Mesendoderm (in vitro differentiated cells): ENCODE measurements at regions not wholly inside any gene's neighbourhood (a gene's known extent, or its start where the extent isn't known, plus 50 kb on each side); places are given as distances from the start of the nearest gene placed in this dataset.

ENCODE experiments used
- DNase-seq: peaks from one replicate; pipeline ENCODE4 v3.0.0; 2013
- H2AK5ac ChIP-seq: 2 replicates; pipeline ENCODE4 v1.6.1; 2013; ENCODE audit warnings: low read length, inconsistent platforms
- H2BK120ac ChIP-seq: 2 replicates; pipeline ENCODE4 v1.6.1; 2013; ENCODE audit warnings: low read depth, mild to moderate bottlenecking, low read length, moderate library complexity, mixed read lengths
- H2BK15ac ChIP-seq: replicated peaks from 2 replicates; pipeline ENCODE4 v1.6.1; 2013; ENCODE audit warnings: low read depth, mild to moderate bottlenecking, moderate library complexity
- H2BK5ac ChIP-seq: 2 replicates; pipeline ENCODE4 v1.6.1; 2013; ENCODE audit warnings: low read length, inconsistent platforms
- H3K18ac ChIP-seq: 2 replicates; pipeline ENCODE4 v1.6.1; 2013; ENCODE audit warnings: mild to moderate bottlenecking, low read length, mixed read lengths
- H3K23ac ChIP-seq: one replicate; pipeline ENCODE4 v1.6.1; 2013; ENCODE audit warnings: low read length
- H3K27ac ChIP-seq: 2 replicates; pipeline ENCODE4 v1.5.1; 2013; ENCODE audit warnings: low read depth, mild to moderate bottlenecking, inconsistent platforms, low read length, moderate library complexity
- H3K27me3 ChIP-seq: 2 replicates; pipeline ENCODE4 v1.6.1; 2013; ENCODE audit warnings: low read length, control low read depth, mild to moderate bottlenecking, inconsistent platforms; ENCODE audit not compliant: insufficient read depth, poor library complexity
- H3K36me3 ChIP-seq: 2 replicates; pipeline ENCODE4 v1.6.1; 2013; ENCODE audit warnings: low read length, inconsistent platforms; ENCODE audit not compliant: control insufficient read depth, insufficient read depth
- H3K4ac ChIP-seq: one replicate; pipeline ENCODE4 v1.6.1; 2013; ENCODE audit warnings: low read depth, mild to moderate bottlenecking, low read length, moderate library complexity
- H3K4me1 ChIP-seq: 2 replicates; pipeline ENCODE4 v1.6.1; 2013; ENCODE audit warnings: low read depth, low read length, inconsistent platforms; ENCODE audit not compliant: control insufficient read depth
- H3K4me2 ChIP-seq: 2 replicates; pipeline ENCODE4 v1.6.1; 2013; ENCODE audit warnings: low read length
- H3K4me3 ChIP-seq: 2 replicates; pipeline ENCODE4 v1.5.1; 2013; ENCODE audit warnings: mild to moderate bottlenecking, low read length
- H3K56ac ChIP-seq: one replicate; pipeline ENCODE4 v1.6.1; 2013; ENCODE audit warnings: low read length
- H3K79me1 ChIP-seq: 2 replicates; pipeline ENCODE4 v1.6.1; 2013; ENCODE audit warnings: low read length, inconsistent platforms
- H3K79me2 ChIP-seq: 2 replicates; pipeline ENCODE4 v1.6.1; 2013; ENCODE audit warnings: mild to moderate bottlenecking, low read length; ENCODE audit not compliant: control insufficient read depth, insufficient read depth
- H3K9ac ChIP-seq: 2 replicates; pipeline ENCODE4 v1.6.1; 2013; ENCODE audit warnings: low read length, inconsistent platforms
- H4K5ac ChIP-seq: one replicate; pipeline ENCODE4 v1.6.1; 2013; ENCODE audit warnings: low read length
- H4K8ac ChIP-seq: one replicate; pipeline ENCODE4 v1.6.1; 2013; ENCODE audit warnings: low read depth, mild to moderate bottlenecking, control low read depth, low read length, moderate library complexity
- WGBS: extraction: QIAGEN DNeasy Blood & Tissue Kit; methylation state at CpG from one replicate; pipeline ENCODE4 v1.1.7; 2013; ENCODE audit warnings: low lambda C conversion rate, missing lambda C conversion rate; ENCODE audit not compliant: insufficient coverage; ENCODE audit errors: extremely low coverage; 5-methylcytosine and 5-hydroxymethylcytosine counted together

- no peak overlapping the region for H3K18ac ChIP-seq
Observed at GRCh38 chrX:120751683-120752082, 121.8 kb upstream of the C1GALT1C1 start.

GRCh38 chrX:120750381-120750780 lies 120.5 kb upstream of the C1GALT1C1 start:
- Histone ChIP-seq H3K36me3 (no peaks in the 10 kb centered on the region), H3K4me1 (no peaks in the 10 kb centered on the region), H2BK5ac (no peak overlapping the region), H3K4me2 (no peak overlapping the region), H3K18ac (no peak overlapping the region), H2AK5ac (no peak overlapping the region), H3K9ac (no peak overlapping the region), H4K8ac (no peak overlapping the region), H4K5ac (no peak overlapping the region), H3K4ac (no peak overlapping the region), H2BK120ac (no peak overlapping the region), H3K4me3 (no peak overlapping the region), H3K27ac (no peak overlapping the region), H3K79me2 (no peaks in the 10 kb centered on the region), H3K56ac (no peak overlapping the region), H2BK15ac (no peak overlapping the region), H3K27me3 (no peaks in the 10 kb centered on the region), H3K23ac (no peak overlapping the region), H3K79me1 (no peaks in the 10 kb centered on the region)
- DNase-seq, result no peak
- no CpG with 5 or more reads among the region's 1 CpG for WGBS

More at GRCh38 chrX:120751683-120752082, 121.8 kb upstream of the C1GALT1C1 start:
- Histone ChIP-seq H3K4me2 (no peak overlapping the region), H4K8ac (no peak overlapping the region), H2AK5ac (no peak overlapping the region), H3K56ac (no peak overlapping the region), H3K4me1 (no peaks in the 10 kb centered on the region), H3K23ac (no peak overlapping the region), H2BK15ac (no peak overlapping the region), H4K5ac (no peak overlapping the region), H2BK5ac (no peak overlapping the region), H3K79me2 (no peaks in the 10 kb centered on the region), H3K9ac (no peak overlapping the region), H2BK120ac (no peak overlapping the region), H3K4me3 (no peak overlapping the region), H3K36me3 (no peaks in the 10 kb centered on the region), H3K27ac (no peak overlapping the region), H3K79me1 (no peaks in the 10 kb centered on the region), H3K4ac (no peak overlapping the region), H3K27me3 (no peaks in the 10 kb centered on the region)
- DNase-seq, result no peak
- no CpG with 5 or more reads among the region's 2 CpGs for WGBS

GRCh38 chrX:120749141-120749846 lies 119.4 kb upstream of the C1GALT1C1 start:
- no peak overlapping the region for H3K4me2 ChIP-seq
- H3K4ac ChIP-seq, result no peak overlapping the region
- H3K79me2 ChIP-seq, result no peaks in the 10 kb centered on the region
- H4K8ac ChIP-seq, result no peak overlapping the region
- H3K9ac ChIP-seq, result no peak overlapping the region
- H3K56ac ChIP-seq, result no peak overlapping the region
- no peak overlapping the region for H3K23ac ChIP-seq
- no peaks in the 10 kb centered on the region for H3K4me1 ChIP-seq
- no peak overlapping the region for H2AK5ac ChIP-seq
- H3K27me3 ChIP-seq, result no peaks in the 10 kb centered on the region
- no peak for DNase-seq
- no peak overlapping the region for H2BK120ac ChIP-seq
- no peak overlapping the region for H3K18ac ChIP-seq
- WGBS, result no CpG with 5 or more reads among the region's 4 CpGs
- no peak overlapping the region for H4K5ac ChIP-seq
- H3K36me3 ChIP-seq, result no peaks in the 10 kb centered on the region
- no peak overlapping the region for H2BK5ac ChIP-seq
- no peak overlapping the region for H3K27ac ChIP-seq
- no peak overlapping the region for H3K4me3 ChIP-seq
- H3K79me1 ChIP-seq, result no peaks in the 10 kb centered on the region
- H2BK15ac ChIP-seq, result no peak overlapping the region

GRCh38 chrX:120746153-120746552 lies 116.3 kb upstream of the C1GALT1C1 start:
- no peak overlapping the region for H3K4ac ChIP-seq
- H4K8ac ChIP-seq, result no peak overlapping the region
- no peak overlapping the region for H3K4me2 ChIP-seq
- no peak overlapping the region for H2BK120ac ChIP-seq
- no peak overlapping the region for H2BK5ac ChIP-seq
- H3K4me3 ChIP-seq, result no peak overlapping the region
- H3K4me1 ChIP-seq, result no peaks in the 10 kb centered on the region
- H3K56ac ChIP-seq, result no peak overlapping the region
- H3K27ac ChIP-seq, result no peak overlapping the region
- DNase-seq, result no peak
- H2BK15ac ChIP-seq, result no peak overlapping the region
- H3K79me2 ChIP-seq, result no peaks in the 10 kb centered on the region
- H3K18ac ChIP-seq, result no peak overlapping the region
- no peak overlapping the region for H4K5ac ChIP-seq
- H3K79me1 ChIP-seq, result no peaks in the 10 kb centered on the region
- H3K23ac ChIP-seq, result no peak overlapping the region
- H3K27me3 ChIP-seq, result no peaks in the 10 kb centered on the region
- no peak overlapping the region for H2AK5ac ChIP-seq
- no peaks in the 10 kb centered on the region for H3K36me3 ChIP-seq
- H3K9ac ChIP-seq, result no peak overlapping the region
- WGBS, result no CpG with 5 or more reads among the region's 2 CpGs

- Histone ChIP-seq H4K5ac (no peak overlapping the region), H3K27ac (no peak overlapping the region), H3K27me3 (no peaks in the 10 kb centered on the region), H3K18ac (no peak overlapping the region), H3K4me3 (no peak overlapping the region), H3K56ac (no peak overlapping the region), H2BK15ac (no peak overlapping the region), H3K36me3 (no peaks in the 10 kb centered on the region), H3K9ac (no peak overlapping the region), H2BK120ac (no peak overlapping the region), H3K23ac (no peak overlapping the region), H3K4me1 (no peaks in the 10 kb centered on the region), H4K8ac (no peak overlapping the region), H2BK5ac (no peak overlapping the region), H3K79me2 (no peaks in the 10 kb centered on the region), H2AK5ac (no peak overlapping the region), H3K79me1 (no peaks in the 10 kb centered on the region), H3K4me2 (no peak overlapping the region), H3K4ac (no peak overlapping the region)
- WGBS, result no CpG with 5 or more reads among the region's 5 CpGs
- DNase-seq, result no peak
Observed at GRCh38 chrX:120742946-120743665, 113.3 kb upstream of the C1GALT1C1 start.
